ENCODE measurements at regions not wholly inside any gene's neighbourhood (a gene's known extent, or its start where the extent isn't known, plus 50 kb on each side); places are given as distances from the start of the nearest gene placed in this dataset.

- Histone ChIP-seq H3K9me3 (ENCODE audit: low read length) (no peaks in the 10 kb centered on the region), H3K4me2 (ENCODE audit: low read depth, low read length) (no peak overlapping the region), H3K79me2 (ENCODE audit: insufficient read depth, low read length) (no peaks in the 10 kb centered on the region), H3K27me3 (ENCODE audit: control insufficient read depth in 1 of 2, insufficient read depth in 2 of 2, low read length in 2 of 2) (no peaks in the 10 kb centered on the region), H3K4me3 (replicated peaks in 1 of 3; ENCODE audit: insufficient read depth in 1 of 3, low read depth in 2 of 3, low read length in 3 of 3) (no peak overlapping the region), H3K27ac (ENCODE audit: extremely low read length, insufficient read depth, low read length) (no peak overlapping the region), H3K36me3 (replicated peaks in 1 of 2; ENCODE audit: control insufficient read depth in 1 of 2, insufficient read depth in 2 of 2, low read length in 2 of 2) (no peaks in the 10 kb centered on the region), H2AFZ (ENCODE audit: low read length) (no peak overlapping the region), H3K4me1 (ENCODE audit: insufficient read depth, low read length) (no peaks in the 10 kb centered on the region), H3K9ac (ENCODE audit: insufficient read depth, low read depth, low read length) (no peak overlapping the region), H4K20me1 (ENCODE audit: insufficient read depth, low read length) (no peaks in the 10 kb centered on the region)
- CTCF ChIA-PET (ENCODE audit: low intra/inter-chr PET ratio, low total read pairs) = no interaction called here
- intact Hi-C loops (cut with micrococcal nuclease; ENCODE audit: unreplicated experiment) = no loop called here
- in situ Hi-C loops (cut with HindIII; ENCODE audit: extremely low pct_ligation_motif_present, low pct_unique_long_range_greater_than_20kb) = no loop called here
- no TSS peak for BruUV-seq (replicated peaks)
- DNase-seq (ENCODE audit: low spot score) = no peak
- TF ChIP-seq NPAS2 (CRISPR knock-in tag; IDR thresholded peaks at IDR 0.05; ENCODE audit: borderline replicate concordance) = no peak
- TF ChIP-seq ZNF282 (IDR thresholded peaks at IDR 0.05; ENCODE audit: partially characterized antibody) = no peak
- no peak for TF ChIP-seq FOXA3 (CRISPR knock-in tag; IDR thresholded peaks at IDR 0.05)
- TF ChIP-seq POGZ (CRISPR knock-in tag; IDR thresholded peaks at IDR 0.05) = no peak
- no peak for TF ChIP-seq JUND (CRISPR knock-in tag; IDR thresholded peaks at IDR 0.05)
- no peak for TF ChIP-seq TFDP2 (CRISPR knock-in tag; IDR thresholded peaks at IDR 0.05)
- TF ChIP-seq GMEB2 (CRISPR knock-in tag; IDR thresholded peaks at IDR 0.05; ENCODE audit: low read depth) = no peak
- TF ChIP-seq RFXAP (CRISPR knock-in tag; IDR thresholded peaks at IDR 0.05; ENCODE audit: borderline replicate concordance) = no peak
- no peak for TF ChIP-seq THAP7 (CRISPR knock-in tag; IDR thresholded peaks at IDR 0.05)
- no peak for TF ChIP-seq CBFB (CRISPR knock-in tag; IDR thresholded peaks at IDR 0.05)
- TF ChIP-seq TERF1 (CRISPR knock-in tag; IDR thresholded peaks at IDR 0.05) = no peak
- ATAC-seq = no peak
- no peak for FAIRE-seq
- POLR2A ChIA-PET = no interaction called here
These were observed 237.2 kb downstream of the TFAP2A start for GRCh38 chr6:10177704-10178103.

Measured in HepG2 (cell line).